DMS153 (cell line): ENCODE measurements at regions not wholly inside any gene's neighbourhood (a gene's known extent, or its start where the extent isn't known, plus 50 kb on each side); places are given as distances from the start of the nearest gene placed in this dataset.

Experiments used
- DNase-seq: peaks from one replicate; lab custom pipeline; 2025; lab: John Stamatoyannopoulos, UW

- no peak for DNase-seq
Measured at GRCh38 chr5:60374409-60374808, 325.6 kb downstream of the DEPDC1B start.

GRCh38 chr5:60372786-60373185 lies 327.2 kb downstream of the DEPDC1B start:
- DNase-seq = no peak

- DNase-seq = no peak
Measured at GRCh38 chr5:60371065-60371464, 328.9 kb downstream of the DEPDC1B start.

GRCh38 chr5:60370508-60370907 lies 329.5 kb downstream of the DEPDC1B start:
- DNase-seq = no peak

- DNase-seq = no peak
Measured at GRCh38 chr5:60369391-60369790, 330.6 kb downstream of the DEPDC1B start.

- DNase-seq = no peak
Measured at GRCh38 chr5:60368100-60368499, 331.9 kb downstream of the DEPDC1B start.

GRCh38 chr5:60366489-60366888 lies 333.5 kb downstream of the DEPDC1B start:
- no peak for DNase-seq

GRCh38 chr5:60365001-60365400 lies 335.0 kb downstream of the DEPDC1B start:
- DNase-seq = no peak

- DNase-seq = no peak
Measured at GRCh38 chr5:60362158-60362557, 337.8 kb downstream of the DEPDC1B start.

GRCh38 chr5:60360355-60360754 lies 339.6 kb downstream of the DEPDC1B start:
- DNase-seq = no peak

GRCh38 chr5:60357302-60357701 lies 342.7 kb downstream of the DEPDC1B start:
- no peak for DNase-seq

GRCh38 chr5:60356745-60357144 lies 343.2 kb downstream of the DEPDC1B start:
- no peak for DNase-seq

GRCh38 chr5:60355181-60355580 lies 344.8 kb downstream of the DEPDC1B start:
- DNase-seq = no peak

- no peak for DNase-seq
Measured at GRCh38 chr5:60354311-60354710, 345.7 kb downstream of the DEPDC1B start.

- DNase-seq = peak; percentile 62
Measured at GRCh38 chr5:60352992-60353599, 346.9 kb downstream of the DEPDC1B start.

GRCh38 chr5:60350794-60351193 lies 349.2 kb downstream of the DEPDC1B start:
- no peak for DNase-seq

- DNase-seq = no peak
Measured at GRCh38 chr5:60349891-60350415, 350.0 kb downstream of the DEPDC1B start.

GRCh38 chr5:60346393-60346792 lies 353.6 kb downstream of the DEPDC1B start:
- no peak for DNase-seq

- DNase-seq = no peak
Measured at GRCh38 chr5:60343102-60343501, 356.9 kb downstream of the DEPDC1B start.

GRCh38 chr5:60340965-60341471 lies 358.9 kb downstream of the DEPDC1B start:
- no peak for DNase-seq

- DNase-seq = no peak
Measured at GRCh38 chr5:60340326-60340725, 359.6 kb downstream of the DEPDC1B start.

GRCh38 chr5:60339691-60340201 lies 360.2 kb downstream of the DEPDC1B start:
- no peak for DNase-seq

- DNase-seq = no peak
Measured at GRCh38 chr5:60338846-60339245, 361.1 kb downstream of the DEPDC1B start.

- DNase-seq = no peak
Measured at GRCh38 chr5:60336491-60336890, 363.5 kb downstream of the DEPDC1B start.
